ENCODE measurements at regions not wholly inside any gene's neighbourhood (a gene's known extent, or its start where the extent isn't known, plus 50 kb on each side); places are given as distances from the start of the nearest gene placed in this dataset.

- no peak for TF ChIP-seq EP300 (IDR thresholded peaks at IDR 0.05; ENCODE audit: borderline replicate concordance)
- TF ChIP-seq, protein P1, sequence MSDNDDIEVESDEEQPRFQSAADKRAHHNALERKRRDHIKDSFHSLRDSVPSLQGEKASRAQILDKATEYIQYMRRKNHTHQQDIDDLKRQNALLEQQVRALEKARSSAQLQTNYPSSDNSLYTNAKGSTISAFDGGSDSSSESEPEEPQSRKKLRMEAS (IDR thresholded peaks at IDR 0.05) = no peak
- TF ChIP-seq CREB1 (IDR thresholded peaks at IDR 0.05; ENCODE audit: low read depth) = no peak
- TF ChIP-seq ZBTB7A (IDR thresholded peaks at IDR 0.05; ENCODE audit: low read depth) = no peak
- TF ChIP-seq FOXM1 (IDR thresholded peaks at IDR 0.05; ENCODE audit: borderline replicate concordance, low read depth) = no peak
- TF ChIP-seq, protein P2, sequence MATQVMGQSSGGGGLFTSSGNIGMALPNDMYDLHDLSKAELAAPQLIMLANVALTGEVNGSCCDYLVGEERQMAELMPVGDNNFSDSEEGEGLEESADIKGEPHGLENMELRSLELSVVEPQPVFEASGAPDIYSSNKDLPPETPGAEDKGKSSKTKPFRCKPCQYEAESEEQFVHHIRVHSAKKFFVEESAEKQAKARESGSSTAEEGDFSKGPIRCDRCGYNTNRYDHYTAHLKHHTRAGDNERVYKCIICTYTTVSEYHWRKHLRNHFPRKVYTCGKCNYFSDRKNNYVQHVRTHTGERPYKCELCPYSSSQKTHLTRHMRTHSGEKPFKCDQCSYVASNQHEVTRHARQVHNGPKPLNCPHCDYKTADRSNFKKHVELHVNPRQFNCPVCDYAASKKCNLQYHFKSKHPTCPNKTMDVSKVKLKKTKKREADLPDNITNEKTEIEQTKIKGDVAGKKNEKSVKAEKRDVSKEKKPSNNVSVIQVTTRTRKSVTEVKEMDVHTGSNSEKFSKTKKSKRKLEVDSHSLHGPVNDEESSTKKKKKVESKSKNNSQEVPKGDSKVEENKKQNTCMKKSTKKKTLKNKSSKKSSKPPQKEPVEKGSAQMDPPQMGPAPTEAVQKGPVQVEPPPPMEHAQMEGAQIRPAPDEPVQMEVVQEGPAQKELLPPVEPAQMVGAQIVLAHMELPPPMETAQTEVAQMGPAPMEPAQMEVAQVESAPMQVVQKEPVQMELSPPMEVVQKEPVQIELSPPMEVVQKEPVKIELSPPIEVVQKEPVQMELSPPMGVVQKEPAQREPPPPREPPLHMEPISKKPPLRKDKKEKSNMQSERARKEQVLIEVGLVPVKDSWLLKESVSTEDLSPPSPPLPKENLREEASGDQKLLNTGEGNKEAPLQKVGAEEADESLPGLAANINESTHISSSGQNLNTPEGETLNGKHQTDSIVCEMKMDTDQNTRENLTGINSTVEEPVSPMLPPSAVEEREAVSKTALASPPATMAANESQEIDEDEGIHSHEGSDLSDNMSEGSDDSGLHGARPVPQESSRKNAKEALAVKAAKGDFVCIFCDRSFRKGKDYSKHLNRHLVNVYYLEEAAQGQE (IDR thresholded peaks at IDR 0.05; ENCODE audit: low read depth) = no peak
- TF ChIP-seq TAF1 (IDR thresholded peaks at IDR 0.05; ENCODE audit: low read depth) = no peak
- TF ChIP-seq NFIC (IDR thresholded peaks at IDR 0.05) = no peak
- TF ChIP-seq YY1 (IDR thresholded peaks at IDR 0.05; ENCODE audit: low read depth) = no peak
- no peak for TF ChIP-seq CEBPB (IDR thresholded peaks at IDR 0.05)
- TF ChIP-seq RAD21 (IDR thresholded peaks at IDR 0.05; ENCODE audit: low read depth) = no peak
These were observed 122.7 kb downstream of the BUD13 start for GRCh38 chr11:116650052-116650451.

Measured in Ishikawa (cell line).